HepG2 (cell line): ENCODE measurements at regions not wholly inside any gene's neighbourhood (a gene's known extent, or its start where the extent isn't known, plus 50 kb on each side); places are given as distances from the start of the nearest gene placed in this dataset.
A peak's percentile ranks its signal among the peaks of the same experiment; 100 is the strongest.

ENCODE experiments used
- ARID5B ChIP-seq: IDR thresholded peaks from 2 replicates; pipeline ENCODE4 v1.4.0; 2020; ENCODE audit warnings: mild to moderate bottlenecking, missing genetic modification reagents
- FOSL2 ChIP-seq: sonication (generic); formaldehyde crosslinking; IDR thresholded peaks from 2 replicates; pipeline ENCODE4 v1.4.0; 2020; ENCODE audit warnings: missing genetic modification reagents
- FOXA3 ChIP-seq: IDR thresholded peaks from 2 replicates; pipeline ENCODE4 v1.6.1; 2016; ENCODE audit warnings: missing genetic modification reagents, missing compliant biosample characterization
- FOXJ3 ChIP-seq: sonication (generic); formaldehyde crosslinking; IDR thresholded peaks from 2 replicates; pipeline ENCODE4 v1.4.0; 2020; ENCODE audit warnings: missing genetic modification reagents, mild to moderate bottlenecking, borderline replicate concordance
- FOXO1 ChIP-seq: sonication (generic); formaldehyde crosslinking; IDR thresholded peaks from 2 replicates; pipeline ENCODE4 v1.4.0; 2020; ENCODE audit warnings: missing genetic modification reagents
- HNF1B ChIP-seq: sonication (generic); formaldehyde crosslinking; IDR thresholded peaks from 2 replicates; pipeline ENCODE4 v1.5.1; 2020; ENCODE audit warnings: mild to moderate bottlenecking, moderate library complexity, missing genetic modification reagents
- KDM6A ChIP-seq: IDR thresholded peaks from 2 replicates; pipeline ENCODE4 v1.6.1; 2016; ENCODE audit warnings: low read depth
- NCOA2 ChIP-seq: sonication (generic); formaldehyde crosslinking; IDR thresholded peaks from 2 replicates; pipeline ENCODE4 v1.8.0; 2022; ENCODE audit warnings: inconsistent platforms
- ONECUT2 ChIP-seq: sonication (generic); formaldehyde crosslinking; IDR thresholded peaks from 2 replicates; pipeline ENCODE4 v1.4.0; 2020; ENCODE audit warnings: missing genetic modification reagents
- PHF8 ChIP-seq: sonication (generic); formaldehyde crosslinking; IDR thresholded peaks from 2 replicates; pipeline ENCODE4 v1.5.0; 2020; ENCODE audit warnings: missing genetic modification reagents
- RERE ChIP-seq: IDR thresholded peaks from 2 replicates; pipeline ENCODE4 v1.6.1; 2016; ENCODE audit warnings: low read depth, missing genetic modification reagents, missing compliant biosample characterization
- RNF2 ChIP-seq: fragments of 450-650 bp; conservative IDR thresholded peaks from 2 replicates; pipeline ENCODE4 v1.6.1; 2016; ENCODE audit warnings: low read depth
- TEAD3 ChIP-seq: optimal IDR thresholded peaks from 2 replicates; pipeline ENCODE3; 2016; ENCODE audit warnings: borderline replicate concordance
- THRA ChIP-seq: sonication (generic); formaldehyde crosslinking; IDR thresholded peaks from 2 replicates; pipeline ENCODE4 v1.4.0; 2020; ENCODE audit warnings: missing genetic modification reagents, borderline replicate concordance
- ZNF317 ChIP-seq: sonication (generic); formaldehyde crosslinking; IDR thresholded peaks from 2 replicates; pipeline ENCODE4 v1.5.0; 2020; ENCODE audit warnings: mild to moderate bottlenecking, missing genetic modification reagents
- ZNF331 ChIP-seq: sonication (generic); formaldehyde crosslinking; IDR thresholded peaks from 2 replicates; pipeline ENCODE4 v1.4.0; 2020; ENCODE audit warnings: missing genetic modification reagents
- ZNF576 ChIP-seq: sonication (generic); formaldehyde crosslinking; IDR thresholded peaks from 2 replicates; pipeline ENCODE4 v1.4.0; 2020; ENCODE audit warnings: mild to moderate bottlenecking, missing genetic modification reagents
- ZNF781 ChIP-seq: sonication (generic); formaldehyde crosslinking; IDR thresholded peaks from 2 replicates; pipeline ENCODE4 v1.5.1; 2020; ENCODE audit warnings: borderline replicate concordance, mild to moderate bottlenecking, missing genetic modification reagents; ENCODE audit errors: not compliant biosample characterization
- ZNF788 ChIP-seq: sonication (generic); formaldehyde crosslinking; IDR thresholded peaks from 2 replicates; pipeline ENCODE4 v1.5.0; 2020; ENCODE audit warnings: mild to moderate bottlenecking, missing genetic modification reagents, borderline replicate concordance

GRCh38 chr13:108154421-108154858, 60.9 kb downstream of the LIG4 start (continued):
- TF ChIP-seq RERE (CRISPR knock-in tag) (0 out of 2 replicates have a peak, but pooled peaks have one; percentile 33), ZNF331 (CRISPR knock-in tag) (peak; percentile 58), ZNF576 (no peak), NCOA2 (peak; percentile 61), FOXA3 (CRISPR knock-in tag) (peak; percentile 90), HNF1B (no peak), FOXO1 (CRISPR knock-in tag) (peak; percentile 63), ONECUT2 (CRISPR knock-in tag) (0 out of 2 replicates have a peak, but pooled peaks have one; percentile 7), ZNF317 (CRISPR knock-in tag) (no peak), KDM6A (peak; percentile 62; the same call in 1 of the 2 replicates), THRA (CRISPR knock-in tag) (peak; percentile 47), FOXJ3 (CRISPR knock-in tag) (peak; percentile 56; the same call in 1 of the 2 replicates), PHF8 (CRISPR knock-in tag) (no peak), ZNF781 (CRISPR knock-in tag) (no peak), TEAD3 (CRISPR knock-in tag) (peak; percentile 74), ZNF788 (CRISPR knock-in tag) (0 out of 2 replicates have a peak, but pooled peaks have one; percentile 32), ARID5B (CRISPR knock-in tag) (peak; percentile 80), RNF2 (no peak), FOSL2 (CRISPR knock-in tag) (peak; percentile 24; the same call in 1 of the 2 replicates)
